Natural killer cell treated with Interleukin-12 subunit alpha and Interleukin-12 subunit beta and Interleukin-15 and Interleukin-18, amount 100 ng/mL, for 72 hours (primary cell): ENCODE measurements at regions not wholly inside any gene's neighbourhood (a gene's known extent, or its start where the extent isn't known, plus 50 kb on each side); places are given as distances from the start of the nearest gene placed in this dataset.

Experiments
- ATAC-seq, 2 donors: fragments of 150-1000 bp; cut with Tn5 transposase in 1 of 2; sonication (Bioruptor Pico), chemical (Tn5 transposase) in 1 of 2; 2 replicates each; pipeline ENCODE4 v1.10.0; 2021
- DNase-seq: peaks from one replicate; pipeline ENCODE4 v3.0.0; 2022; ENCODE audit warnings: low spot score
- H3K27ac Mint-ChIP-seq, 2 donors: 1 replicate in 1 of 2; 2 replicates in 1 of 2; pipeline ENCODE4 v1.8.0; 2022; ENCODE audit warnings: mixed read lengths in 2 of 2, mild to moderate bottlenecking in 1 of 2, moderate library complexity in 1 of 2
- H3K27me3 Mint-ChIP-seq, 2 donors: 1 replicate in 1 of 2; 2 replicates in 1 of 2; pipeline ENCODE4 v1.8.0; 2022; ENCODE audit warnings: mixed read lengths in 2 of 2
- H3K36me3 Mint-ChIP-seq: one replicate; pipeline ENCODE4 v1.8.0; 2022; ENCODE audit warnings: mixed read lengths
- H3K4me1 Mint-ChIP-seq, 2 donors: 1 replicate in 1 of 2; 2 replicates in 1 of 2; pipeline ENCODE4 v1.8.0; 2022; ENCODE audit warnings: low read depth in 2 of 2, mixed read lengths in 2 of 2, mild to moderate bottlenecking in 1 of 2
- H3K4me3 Mint-ChIP-seq: one replicate; pipeline ENCODE4 v1.8.0; 2022; ENCODE audit warnings: mixed read lengths
- H3K9me3 Mint-ChIP-seq: 2 replicates; pipeline ENCODE4 v1.8.0; 2022; ENCODE audit warnings: mixed read lengths

- no peak for ATAC-seq
- no peaks in the 10 kb centered on the region for H3K9me3 Mint-ChIP-seq
- peaks cover 0 to 13% of the 10 kb centered on the region in 2 donors for H3K27me3 Mint-ChIP-seq
These were observed 247.9 kb downstream of the TSN start for GRCh38 chr2:122003196-122003940.

GRCh38 chr2:122007126-122007525 is 251.7 kb downstream of the TSN start:
- Mint-ChIP-seq H3K27ac (no peak overlapping the region), H3K36me3 (no peaks in the 10 kb centered on the region), H3K27me3 (peaks cover 4 to 5% of the 10 kb centered on the region in 2 donors), H3K4me3 (no peak overlapping the region), H3K4me1 (no peaks in the 10 kb centered on the region), H3K9me3 (no peaks in the 10 kb centered on the region)
- no peak for DNase-seq
- ATAC-seq: no peak

More at GRCh38 chr2:122003196-122003940, 247.9 kb downstream of the TSN start:
- DNase-seq: no peak
- H3K27ac Mint-ChIP-seq: no peak overlapping the region
- H3K4me3 Mint-ChIP-seq: no peak overlapping the region
- H3K4me1 Mint-ChIP-seq: no peaks in the 10 kb centered on the region
- no peaks in the 10 kb centered on the region for H3K36me3 Mint-ChIP-seq

GRCh38 chr2:122007577-122007976 is 252.1 kb downstream of the TSN start:
- Mint-ChIP-seq H3K27me3 (peaks cover 4 to 5% of the 10 kb centered on the region in 2 donors), H3K36me3 (no peaks in the 10 kb centered on the region), H3K4me3 (no peak overlapping the region), H3K27ac (no peak overlapping the region), H3K4me1 (no peaks in the 10 kb centered on the region), H3K9me3 (no peaks in the 10 kb centered on the region)
- DNase-seq (no peak), ATAC-seq (no peak)

GRCh38 chr2:122009561-122009960 is 254.1 kb downstream of the TSN start:
- Mint-ChIP-seq H3K27ac (no peak overlapping the region), H3K4me1 (no peaks in the 10 kb centered on the region), H3K9me3 (no peaks in the 10 kb centered on the region), H3K4me3 (no peak overlapping the region), H3K36me3 (no peaks in the 10 kb centered on the region), H3K27me3 (peaks cover 4 to 5% of the 10 kb centered on the region in 2 donors)
- DNase-seq: no peak
- ATAC-seq: no peak

GRCh38 chr2:122011493-122012270 is 256.2 kb downstream of the TSN start:
- H3K27me3 Mint-ChIP-seq: peaks cover 0 to 4% of the 10 kb centered on the region in 2 donors
- H3K4me3 Mint-ChIP-seq: no peak overlapping the region
- DNase-seq (no peak), ATAC-seq (no peak)
- no peaks in the 10 kb centered on the region for H3K36me3 Mint-ChIP-seq
- peaks cover 2% of the 10 kb centered on the region for H3K9me3 Mint-ChIP-seq
- no peak overlapping the region for H3K27ac Mint-ChIP-seq
- no peaks in the 10 kb centered on the region for H3K4me1 Mint-ChIP-seq

- ATAC-seq: no peak
- Mint-ChIP-seq H3K27me3 (peaks cover 4 to 11% of the 10 kb centered on the region in 2 donors), H3K27ac (no peak overlapping the region), H3K4me3 (no peak overlapping the region), H3K36me3 (no peaks in the 10 kb centered on the region), H3K4me1 (peaks cover 0 to 4% of the 10 kb centered on the region in 2 donors), H3K9me3 (peaks cover 2% of the 10 kb centered on the region)
- DNase-seq: no peak
These were observed 263.3 kb downstream of the TSN start for GRCh38 chr2:122018736-122019135.

GRCh38 chr2:122019724-122020123 is 264.3 kb downstream of the TSN start:
- DNase-seq: no peak
- H3K27me3 Mint-ChIP-seq: peaks cover 4 to 18% of the 10 kb centered on the region in 2 donors
- no peak for ATAC-seq
- H3K36me3 Mint-ChIP-seq: no peaks in the 10 kb centered on the region
- H3K9me3 Mint-ChIP-seq: peaks cover 2% of the 10 kb centered on the region
- H3K27ac Mint-ChIP-seq: no peak overlapping the region
- H3K4me3 Mint-ChIP-seq: no peak overlapping the region
- H3K4me1 Mint-ChIP-seq: peaks cover 0 to 4% of the 10 kb centered on the region in 2 donors

GRCh38 chr2:122020377-122020776 is 264.9 kb downstream of the TSN start:
- H3K9me3 Mint-ChIP-seq: peaks cover 2% of the 10 kb centered on the region
- peaks cover 0 to 4% of the 10 kb centered on the region in 2 donors for H3K4me1 Mint-ChIP-seq
- peaks cover 4 to 20% of the 10 kb centered on the region in 2 donors for H3K27me3 Mint-ChIP-seq

GRCh38 chr2:122021941-122022340 is 266.5 kb downstream of the TSN start:
- no peak for DNase-seq
- no peak overlapping the region for H3K27ac Mint-ChIP-seq
- ATAC-seq: peak in 1 of 2 donors; percentile 43
- no peaks in the 10 kb centered on the region for H3K36me3 Mint-ChIP-seq
- no peak overlapping the region for H3K4me3 Mint-ChIP-seq
- peaks cover 0 to 4% of the 10 kb centered on the region in 2 donors for H3K4me1 Mint-ChIP-seq
- H3K27me3 Mint-ChIP-seq: peaks cover 4 to 20% of the 10 kb centered on the region in 2 donors
- H3K9me3 Mint-ChIP-seq: no peaks in the 10 kb centered on the region

More at GRCh38 chr2:122020377-122020776, 264.9 kb downstream of the TSN start:
- DNase-seq (no peak), ATAC-seq (no peak)
- Mint-ChIP-seq H3K36me3 (no peaks in the 10 kb centered on the region), H3K4me3 (no peak overlapping the region), H3K27ac (no peak overlapping the region)

- Mint-ChIP-seq H3K4me3 (no peak overlapping the region), H3K9me3 (no peaks in the 10 kb centered on the region), H3K36me3 (no peaks in the 10 kb centered on the region), H3K27me3 (peaks cover 4 to 20% of the 10 kb centered on the region in 2 donors), H3K4me1 (peaks cover 0 to 4% of the 10 kb centered on the region in 2 donors), H3K27ac (no peak overlapping the region)
- DNase-seq (no peak), ATAC-seq (peak in 1 of 2 donors; percentile 20)
These were observed 267.1 kb downstream of the TSN start for GRCh38 chr2:122022531-122022930.

- DNase-seq (no peak), ATAC-seq (no peak)
- H3K27ac Mint-ChIP-seq: no peak overlapping the region
- H3K4me1 Mint-ChIP-seq: peaks cover 0 to 4% of the 10 kb centered on the region in 2 donors
- no peak overlapping the region for H3K4me3 Mint-ChIP-seq
- peaks cover 4 to 20% of the 10 kb centered on the region in 2 donors for H3K27me3 Mint-ChIP-seq
- no peaks in the 10 kb centered on the region for H3K9me3 Mint-ChIP-seq
- H3K36me3 Mint-ChIP-seq: no peaks in the 10 kb centered on the region
These were observed 267.8 kb downstream of the TSN start for GRCh38 chr2:122023059-122023864.

- ATAC-seq (no peak), DNase-seq (no peak)
- Mint-ChIP-seq H3K4me3 (no peak overlapping the region), H3K4me1 (peaks cover 0 to 8% of the 10 kb centered on the region in 2 donors), H3K27me3 (peaks cover 3 to 9% of the 10 kb centered on the region in 2 donors), H3K9me3 (no peaks in the 10 kb centered on the region), H3K36me3 (no peaks in the 10 kb centered on the region), H3K27ac (no peak overlapping the region)
These were observed 272.2 kb downstream of the TSN start for GRCh38 chr2:122027510-122028217.
